Smooth muscle cell (in vitro differentiated cells): ENCODE measurements at regions not wholly inside any gene's neighbourhood (a gene's known extent, or its start where the extent isn't known, plus 50 kb on each side); places are given as distances from the start of the nearest gene placed in this dataset.

Experiments
- DNase-seq: peaks from one replicate; lab custom pipeline; 2025; ENCODE audit not compliant: unreplicated experiment; lab: John Stamatoyannopoulos, UW
- H2AFZ ChIP-seq: fragments of 200-600 bp; sonication (generic); 2 replicates; pipeline ENCODE4 v1.6.0; 2016; ENCODE audit warnings: antibody characterized with exemption, low read depth, mild to moderate bottlenecking
- H3F3A ChIP-seq: fragments of 200-600 bp; sonication (generic); 2 replicates; pipeline ENCODE4 v1.6.0; 2017; ENCODE audit warnings: antibody characterized with exemption, low read depth
- H3K27ac ChIP-seq: fragments of 200-600 bp; sonication (generic); 2 replicates; pipeline ENCODE4 v1.5.1; 2016; ENCODE audit warnings: low read depth, mild to moderate bottlenecking
- H3K27me3 ChIP-seq: fragments of 200-600 bp; sonication (generic); 2 replicates; pipeline ENCODE4 v1.6.1; 2016; ENCODE audit warnings: low read depth, mild to moderate bottlenecking
- H3K36me3 ChIP-seq: fragments of 200-600 bp; sonication (generic); 2 replicates; pipeline ENCODE4 v1.5.1; 2016; ENCODE audit warnings: low read depth
- H3K4me1 ChIP-seq: fragments of 200-600 bp; sonication (generic); 2 replicates; pipeline ENCODE4 v1.5.1; 2016; ENCODE audit warnings: low read depth
- H3K4me2 ChIP-seq: fragments of 200-600 bp; sonication (generic); 2 replicates; pipeline ENCODE4 v1.6.0; 2016; ENCODE audit warnings: mild to moderate bottlenecking
- H3K4me3 ChIP-seq: fragments of 200-600 bp; sonication (generic); 2 replicates; pipeline ENCODE4 v1.5.1; 2016; ENCODE audit warnings: mild to moderate bottlenecking
- H3K79me2 ChIP-seq: fragments of 200-600 bp; sonication (generic); 2 replicates; pipeline ENCODE4 v1.6.0; 2016; ENCODE audit warnings: low read depth, mild to moderate bottlenecking
- H3K9ac ChIP-seq: fragments of 200-600 bp; sonication (generic); 2 replicates; pipeline ENCODE4 v1.6.0; 2016; ENCODE audit warnings: low read depth
- H3K9me3 ChIP-seq: fragments of 200-600 bp; sonication (generic); replicated peaks from 2 replicates; pipeline ENCODE4 v1.5.1; 2016; ENCODE audit warnings: low read depth
- H4K20me1 ChIP-seq: fragments of 200-600 bp; sonication (generic); 2 replicates; pipeline ENCODE4 v1.6.0; 2016; ENCODE audit warnings: low read depth
- WGBS: methylation state at CpG from one replicate; pipeline ENCODE4 v1.1.7; 2016; ENCODE audit warnings: low lambda C conversion rate; 5-methylcytosine and 5-hydroxymethylcytosine counted together
- TF ChIP-seq, protein P1 (sequence below): fragments of 200-600 bp; sonication (generic); IDR thresholded peaks from 2 replicates; pipeline ENCODE4 v1.5.1; 2017; ENCODE audit warnings: borderline replicate concordance, mild to moderate bottlenecking, antibody characterized with exemption; ENCODE audit not compliant: insufficient read depth, poor library complexity, severe bottlenecking

- WGBS = 75% methylated on average over 10 of the region's 10 CpGs
- DNase-seq = no peak
- no peak overlapping the region for H3K4me3 ChIP-seq
Observed at GRCh38 chr4:29717287-29718057, 1002.7 kb upstream of the PCDH7 start.

GRCh38 chr4:29718136-29718535, 1002.0 kb upstream of the PCDH7 start:
- H3K9ac ChIP-seq = no peak overlapping the region
- peaks cover 9% of the 10 kb centered on the region for H3K27me3 ChIP-seq
- H3K79me2 ChIP-seq = no peaks in the 10 kb centered on the region
- no peak overlapping the region for H3K4me3 ChIP-seq
- H3K4me1 ChIP-seq = no peaks in the 10 kb centered on the region
- DNase-seq = no peak
- H2AFZ ChIP-seq = no peak overlapping the region
- no peaks in the 10 kb centered on the region for H3F3A ChIP-seq
- no peaks in the 10 kb centered on the region for H3K9me3 ChIP-seq
- no peak overlapping the region for H3K4me2 ChIP-seq
- TF ChIP-seq, protein P1, sequence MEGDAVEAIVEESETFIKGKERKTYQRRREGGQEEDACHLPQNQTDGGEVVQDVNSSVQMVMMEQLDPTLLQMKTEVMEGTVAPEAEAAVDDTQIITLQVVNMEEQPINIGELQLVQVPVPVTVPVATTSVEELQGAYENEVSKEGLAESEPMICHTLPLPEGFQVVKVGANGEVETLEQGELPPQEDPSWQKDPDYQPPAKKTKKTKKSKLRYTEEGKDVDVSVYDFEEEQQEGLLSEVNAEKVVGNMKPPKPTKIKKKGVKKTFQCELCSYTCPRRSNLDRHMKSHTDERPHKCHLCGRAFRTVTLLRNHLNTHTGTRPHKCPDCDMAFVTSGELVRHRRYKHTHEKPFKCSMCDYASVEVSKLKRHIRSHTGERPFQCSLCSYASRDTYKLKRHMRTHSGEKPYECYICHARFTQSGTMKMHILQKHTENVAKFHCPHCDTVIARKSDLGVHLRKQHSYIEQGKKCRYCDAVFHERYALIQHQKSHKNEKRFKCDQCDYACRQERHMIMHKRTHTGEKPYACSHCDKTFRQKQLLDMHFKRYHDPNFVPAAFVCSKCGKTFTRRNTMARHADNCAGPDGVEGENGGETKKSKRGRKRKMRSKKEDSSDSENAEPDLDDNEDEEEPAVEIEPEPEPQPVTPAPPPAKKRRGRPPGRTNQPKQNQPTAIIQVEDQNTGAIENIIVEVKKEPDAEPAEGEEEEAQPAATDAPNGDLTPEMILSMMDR = no peak
- H4K20me1 ChIP-seq = no peaks in the 10 kb centered on the region
- H3K27ac ChIP-seq = no peak overlapping the region
- H3K36me3 ChIP-seq = no peaks in the 10 kb centered on the region

More at GRCh38 chr4:29717287-29718057, 1002.7 kb upstream of the PCDH7 start:
- H3K9me3 ChIP-seq = no peaks in the 10 kb centered on the region
- peaks cover 9% of the 10 kb centered on the region for H3K27me3 ChIP-seq
- H3K79me2 ChIP-seq = no peaks in the 10 kb centered on the region
- no peaks in the 10 kb centered on the region for H3F3A ChIP-seq
- no peaks in the 10 kb centered on the region for H3K36me3 ChIP-seq
- H4K20me1 ChIP-seq = no peaks in the 10 kb centered on the region
- TF ChIP-seq, protein P1 = no peak
- no peak overlapping the region for H3K9ac ChIP-seq
- H3K4me2 ChIP-seq = no peak overlapping the region
- H2AFZ ChIP-seq = no peak overlapping the region
- H3K27ac ChIP-seq = no peak overlapping the region
- H3K4me1 ChIP-seq = no peaks in the 10 kb centered on the region

GRCh38 chr4:29722253-29722652, 997.9 kb upstream of the PCDH7 start:
- Histone ChIP-seq H3K79me2 (no peaks in the 10 kb centered on the region), H3K4me1 (no peaks in the 10 kb centered on the region), H4K20me1 (no peaks in the 10 kb centered on the region), H3K4me3 (no peak overlapping the region), H3K9ac (no peak overlapping the region), H3K27ac (no peak overlapping the region), H3K4me2 (no peak overlapping the region), H3K27me3 (peaks cover 13% of the 10 kb centered on the region), H3K9me3 (no peaks in the 10 kb centered on the region), H3K36me3 (no peaks in the 10 kb centered on the region), H3F3A (no peaks in the 10 kb centered on the region), H2AFZ (no peak overlapping the region)
- DNase-seq = no peak
- WGBS = 90% methylated on average over 6 of the region's 6 CpGs
- TF ChIP-seq, protein P1 = no peak

DNA sequence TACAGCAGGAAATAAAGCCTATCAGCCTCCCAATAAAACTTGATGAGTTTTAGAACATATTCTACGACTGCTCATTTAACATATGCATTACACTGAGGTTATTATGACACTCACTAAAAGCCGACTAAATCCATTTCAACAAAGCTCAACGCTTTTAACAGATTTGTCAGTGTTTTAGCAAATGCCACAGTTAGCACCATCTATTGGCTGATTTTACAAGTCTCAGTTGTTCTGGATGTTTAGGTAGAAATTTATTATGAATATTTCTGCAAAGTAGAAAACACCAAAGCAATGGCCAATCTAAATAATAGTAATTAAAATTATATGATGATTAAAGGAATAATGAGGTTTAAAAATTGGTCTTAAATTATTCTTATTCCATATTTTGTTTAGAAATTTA, 993.2 kb upstream of the PCDH7 start:
- TF ChIP-seq, protein P1 = no peak
- H3K9me3 ChIP-seq = no peaks in the 10 kb centered on the region
- H3K9ac ChIP-seq = no peak overlapping the region
- H4K20me1 ChIP-seq = no peaks in the 10 kb centered on the region
- no peaks in the 10 kb centered on the region for H3K36me3 ChIP-seq
- H3K4me3 ChIP-seq = no peak overlapping the region
- no peaks in the 10 kb centered on the region for H3F3A ChIP-seq
- no peak overlapping the region for H3K27ac ChIP-seq
- H3K4me2 ChIP-seq = no peak overlapping the region
- no peak for DNase-seq
- H3K27me3 ChIP-seq = peaks cover 4% of the 10 kb centered on the region
- H3K4me1 ChIP-seq = no peaks in the 10 kb centered on the region
- no peaks in the 10 kb centered on the region for H3K79me2 ChIP-seq
- no peak overlapping the region for H2AFZ ChIP-seq
- 44% methylated on average over 3 of the region's 3 CpGs for WGBS
